ENCODE measurements at regions not wholly inside any gene's neighbourhood (a gene's known extent, or its start where the extent isn't known, plus 50 kb on each side); places are given as distances from the start of the nearest gene placed in this dataset.

DNA sequence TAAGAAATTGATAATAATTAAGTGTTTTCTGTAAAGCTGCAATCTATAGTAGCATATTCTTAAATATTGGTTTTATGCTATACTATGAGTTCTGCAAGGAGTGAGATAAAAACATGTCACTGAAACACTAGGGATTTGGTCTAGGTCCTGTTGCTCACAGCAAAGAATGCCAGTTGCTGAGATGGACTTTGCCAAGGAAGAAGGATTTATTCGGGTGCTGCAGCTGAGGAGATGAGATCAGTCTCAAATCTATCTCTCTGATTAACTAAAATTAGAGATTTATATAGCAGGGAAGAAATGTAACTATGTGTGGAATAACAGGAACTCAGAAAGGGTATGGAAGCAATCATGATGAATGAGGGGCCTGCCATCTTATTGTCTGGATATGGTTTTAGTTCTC is 1569.9 kb downstream of the PCDH7 start:
- TF ChIP-seq POLR2AphosphoS5 (IDR thresholded peaks at IDR 0.05), result no peak
- TF ChIP-seq, protein P1, sequence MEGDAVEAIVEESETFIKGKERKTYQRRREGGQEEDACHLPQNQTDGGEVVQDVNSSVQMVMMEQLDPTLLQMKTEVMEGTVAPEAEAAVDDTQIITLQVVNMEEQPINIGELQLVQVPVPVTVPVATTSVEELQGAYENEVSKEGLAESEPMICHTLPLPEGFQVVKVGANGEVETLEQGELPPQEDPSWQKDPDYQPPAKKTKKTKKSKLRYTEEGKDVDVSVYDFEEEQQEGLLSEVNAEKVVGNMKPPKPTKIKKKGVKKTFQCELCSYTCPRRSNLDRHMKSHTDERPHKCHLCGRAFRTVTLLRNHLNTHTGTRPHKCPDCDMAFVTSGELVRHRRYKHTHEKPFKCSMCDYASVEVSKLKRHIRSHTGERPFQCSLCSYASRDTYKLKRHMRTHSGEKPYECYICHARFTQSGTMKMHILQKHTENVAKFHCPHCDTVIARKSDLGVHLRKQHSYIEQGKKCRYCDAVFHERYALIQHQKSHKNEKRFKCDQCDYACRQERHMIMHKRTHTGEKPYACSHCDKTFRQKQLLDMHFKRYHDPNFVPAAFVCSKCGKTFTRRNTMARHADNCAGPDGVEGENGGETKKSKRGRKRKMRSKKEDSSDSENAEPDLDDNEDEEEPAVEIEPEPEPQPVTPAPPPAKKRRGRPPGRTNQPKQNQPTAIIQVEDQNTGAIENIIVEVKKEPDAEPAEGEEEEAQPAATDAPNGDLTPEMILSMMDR (IDR thresholded peaks at IDR 0.05), result no peak

Measured in stomach (tissue), 4 donors.